ENCODE measurements at regions not wholly inside any gene's neighbourhood (a gene's known extent, or its start where the extent isn't known, plus 50 kb on each side); places are given as distances from the start of the nearest gene placed in this dataset.

DNA sequence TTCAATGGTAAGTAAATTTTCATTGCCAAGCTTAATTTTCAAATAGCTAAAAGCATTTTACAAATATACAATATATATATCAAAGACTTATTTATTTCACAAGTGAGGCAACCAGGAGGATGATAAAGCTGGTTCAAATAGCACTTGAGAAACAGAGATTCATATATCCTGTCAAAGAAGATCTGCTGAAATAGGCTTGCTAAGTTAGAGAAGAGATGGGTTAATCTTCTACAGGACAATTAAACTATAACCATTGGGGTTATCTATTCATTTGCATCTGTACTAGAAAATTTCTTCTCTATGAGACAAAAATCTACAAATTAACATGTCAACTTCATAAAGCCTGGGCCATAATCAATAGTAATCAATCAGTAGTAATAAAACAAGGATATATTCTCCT is 637.7 kb upstream of the UBE2E2 start:
- TF ChIP-seq, protein P1, sequence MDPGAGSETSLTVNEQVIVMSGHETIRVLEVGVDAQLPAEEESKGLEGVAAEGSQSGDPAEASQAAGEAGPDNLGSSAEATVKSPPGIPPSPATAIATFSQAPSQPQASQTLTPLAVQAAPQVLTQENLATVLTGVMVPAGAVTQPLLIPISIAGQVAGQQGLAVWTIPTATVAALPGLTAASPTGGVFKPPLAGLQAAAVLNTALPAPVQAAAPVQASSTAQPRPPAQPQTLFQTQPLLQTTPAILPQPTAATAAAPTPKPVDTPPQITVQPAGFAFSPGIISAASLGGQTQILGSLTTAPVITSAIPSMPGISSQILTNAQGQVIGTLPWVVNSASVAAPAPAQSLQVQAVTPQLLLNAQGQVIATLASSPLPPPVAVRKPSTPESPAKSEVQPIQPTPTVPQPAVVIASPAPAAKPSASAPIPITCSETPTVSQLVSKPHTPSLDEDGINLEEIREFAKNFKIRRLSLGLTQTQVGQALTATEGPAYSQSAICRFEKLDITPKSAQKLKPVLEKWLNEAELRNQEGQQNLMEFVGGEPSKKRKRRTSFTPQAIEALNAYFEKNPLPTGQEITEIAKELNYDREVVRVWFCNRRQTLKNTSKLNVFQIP (CRISPR knock-in tag; IDR thresholded peaks at IDR 0.05; ENCODE audit: borderline replicate concordance, low read depth) = no peak
- TF ChIP-seq ZNF565 (CRISPR knock-in tag; conservative IDR thresholded peaks at IDR 0.05; ENCODE audit: low read depth) = no peak
- TF ChIP-seq, protein P2, sequence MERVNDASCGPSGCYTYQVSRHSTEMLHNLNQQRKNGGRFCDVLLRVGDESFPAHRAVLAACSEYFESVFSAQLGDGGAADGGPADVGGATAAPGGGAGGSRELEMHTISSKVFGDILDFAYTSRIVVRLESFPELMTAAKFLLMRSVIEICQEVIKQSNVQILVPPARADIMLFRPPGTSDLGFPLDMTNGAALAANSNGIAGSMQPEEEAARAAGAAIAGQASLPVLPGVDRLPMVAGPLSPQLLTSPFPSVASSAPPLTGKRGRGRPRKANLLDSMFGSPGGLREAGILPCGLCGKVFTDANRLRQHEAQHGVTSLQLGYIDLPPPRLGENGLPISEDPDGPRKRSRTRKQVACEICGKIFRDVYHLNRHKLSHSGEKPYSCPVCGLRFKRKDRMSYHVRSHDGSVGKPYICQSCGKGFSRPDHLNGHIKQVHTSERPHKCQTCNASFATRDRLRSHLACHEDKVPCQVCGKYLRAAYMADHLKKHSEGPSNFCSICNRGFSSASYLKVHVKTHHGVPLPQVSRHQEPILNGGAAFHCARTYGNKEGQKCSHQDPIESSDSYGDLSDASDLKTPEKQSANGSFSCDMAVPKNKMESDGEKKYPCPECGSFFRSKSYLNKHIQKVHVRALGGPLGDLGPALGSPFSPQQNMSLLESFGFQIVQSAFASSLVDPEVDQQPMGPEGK (CRISPR knock-in tag; IDR thresholded peaks at IDR 0.05; ENCODE audit: borderline replicate concordance) = no peak
- TF ChIP-seq, protein P3, sequence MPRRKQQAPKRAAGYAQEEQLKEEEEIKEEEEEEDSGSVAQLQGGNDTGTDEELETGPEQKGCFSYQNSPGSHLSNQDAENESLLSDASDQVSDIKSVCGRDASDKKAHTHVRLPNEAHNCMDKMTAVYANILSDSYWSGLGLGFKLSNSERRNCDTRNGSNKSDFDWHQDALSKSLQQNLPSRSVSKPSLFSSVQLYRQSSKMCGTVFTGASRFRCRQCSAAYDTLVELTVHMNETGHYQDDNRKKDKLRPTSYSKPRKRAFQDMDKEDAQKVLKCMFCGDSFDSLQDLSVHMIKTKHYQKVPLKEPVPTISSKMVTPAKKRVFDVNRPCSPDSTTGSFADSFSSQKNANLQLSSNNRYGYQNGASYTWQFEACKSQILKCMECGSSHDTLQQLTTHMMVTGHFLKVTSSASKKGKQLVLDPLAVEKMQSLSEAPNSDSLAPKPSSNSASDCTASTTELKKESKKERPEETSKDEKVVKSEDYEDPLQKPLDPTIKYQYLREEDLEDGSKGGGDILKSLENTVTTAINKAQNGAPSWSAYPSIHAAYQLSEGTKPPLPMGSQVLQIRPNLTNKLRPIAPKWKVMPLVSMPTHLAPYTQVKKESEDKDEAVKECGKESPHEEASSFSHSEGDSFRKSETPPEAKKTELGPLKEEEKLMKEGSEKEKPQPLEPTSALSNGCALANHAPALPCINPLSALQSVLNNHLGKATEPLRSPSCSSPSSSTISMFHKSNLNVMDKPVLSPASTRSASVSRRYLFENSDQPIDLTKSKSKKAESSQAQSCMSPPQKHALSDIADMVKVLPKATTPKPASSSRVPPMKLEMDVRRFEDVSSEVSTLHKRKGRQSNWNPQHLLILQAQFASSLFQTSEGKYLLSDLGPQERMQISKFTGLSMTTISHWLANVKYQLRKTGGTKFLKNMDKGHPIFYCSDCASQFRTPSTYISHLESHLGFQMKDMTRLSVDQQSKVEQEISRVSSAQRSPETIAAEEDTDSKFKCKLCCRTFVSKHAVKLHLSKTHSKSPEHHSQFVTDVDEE (CRISPR knock-in tag; IDR thresholded peaks at IDR 0.05) = no peak
- no peak for ATAC-seq

DNA sequence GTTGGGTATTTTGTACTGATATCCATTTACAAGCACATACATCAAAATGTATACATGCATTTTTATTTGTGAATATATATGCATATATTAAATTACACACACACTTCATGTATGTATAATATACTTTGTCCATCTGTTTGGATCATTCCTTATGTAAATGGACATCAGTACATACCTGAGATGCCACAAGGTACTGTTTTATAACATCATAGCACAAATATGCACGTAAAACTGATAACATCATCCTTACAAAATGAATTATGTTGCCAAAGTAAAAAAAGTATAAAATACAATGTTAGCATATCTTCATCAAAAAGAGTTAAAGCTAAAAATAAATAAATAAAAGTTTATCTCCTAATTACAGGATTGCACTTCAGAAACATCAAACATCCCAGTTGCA is 634.8 kb upstream of the UBE2E2 start:
- no peak for ATAC-seq
- TF ChIP-seq ISL1 (CRISPR knock-in tag; IDR thresholded peaks at IDR 0.05) (peak; percentile 50), SNAI2 (CRISPR knock-in tag; IDR thresholded peaks at IDR 0.05) (no peak)

DNA sequence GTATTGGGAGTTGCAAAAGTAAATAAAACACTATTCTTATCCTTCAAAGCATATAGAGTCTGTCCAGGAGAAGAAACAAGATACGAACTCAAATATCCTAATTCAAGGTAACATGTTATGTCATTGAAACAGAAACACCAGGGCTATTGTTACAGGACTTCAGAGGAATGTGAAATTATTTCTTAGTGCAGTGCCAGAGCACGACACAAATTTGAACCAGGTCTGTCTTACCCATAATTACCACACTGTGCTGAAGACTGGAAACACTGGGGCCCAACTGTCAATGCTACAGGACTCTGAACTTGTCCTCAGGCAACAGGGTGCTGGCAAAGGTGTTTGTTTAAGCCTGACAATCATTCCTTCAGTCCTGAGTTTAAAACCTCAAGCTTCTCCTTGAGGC is 633.6 kb upstream of the UBE2E2 start:
- no peak for ATAC-seq
- TF ChIP-seq ZNF565 (CRISPR knock-in tag; conservative IDR thresholded peaks at IDR 0.05; ENCODE audit: low read depth) = no peak
- TF ChIP-seq, protein P1 (CRISPR knock-in tag; IDR thresholded peaks at IDR 0.05; ENCODE audit: borderline replicate concordance, low read depth) = no peak
- TF ChIP-seq ARNTL (CRISPR knock-in tag; IDR thresholded peaks at IDR 0.05; ENCODE audit: borderline replicate concordance, low read depth) = no peak
- no peak for TF ChIP-seq ISL1 (CRISPR knock-in tag; IDR thresholded peaks at IDR 0.05)
- no peak for TF ChIP-seq CSDC2 (CRISPR knock-in tag; IDR thresholded peaks at IDR 0.05)
- no peak for TF ChIP-seq TCF4 (CRISPR knock-in tag; IDR thresholded peaks at IDR 0.05; ENCODE audit: borderline replicate concordance)
- no peak for TF ChIP-seq ZC3H10 (CRISPR knock-in tag; IDR thresholded peaks at IDR 0.05)
- no peak for TF ChIP-seq BACH2 (CRISPR knock-in tag; IDR thresholded peaks at IDR 0.05; ENCODE audit: borderline replicate concordance)
- no peak for TF ChIP-seq OSR1 (CRISPR knock-in tag; IDR thresholded peaks at IDR 0.05)
- TF ChIP-seq, protein P4, sequence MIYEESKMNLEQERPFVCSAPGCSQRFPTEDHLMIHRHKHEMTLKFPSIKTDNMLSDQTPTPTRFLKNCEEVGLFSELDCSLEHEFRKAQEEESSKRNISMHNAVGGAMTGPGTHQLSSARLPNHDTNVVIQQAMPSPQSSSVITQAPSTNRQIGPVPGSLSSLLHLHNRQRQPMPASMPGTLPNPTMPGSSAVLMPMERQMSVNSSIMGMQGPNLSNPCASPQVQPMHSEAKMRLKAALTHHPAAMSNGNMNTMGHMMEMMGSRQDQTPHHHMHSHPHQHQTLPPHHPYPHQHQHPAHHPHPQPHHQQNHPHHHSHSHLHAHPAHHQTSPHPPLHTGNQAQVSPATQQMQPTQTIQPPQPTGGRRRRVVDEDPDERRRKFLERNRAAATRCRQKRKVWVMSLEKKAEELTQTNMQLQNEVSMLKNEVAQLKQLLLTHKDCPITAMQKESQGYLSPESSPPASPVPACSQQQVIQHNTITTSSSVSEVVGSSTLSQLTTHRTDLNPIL (CRISPR knock-in tag; IDR thresholded peaks at IDR 0.05; ENCODE audit: low read depth) = no peak

DNA sequence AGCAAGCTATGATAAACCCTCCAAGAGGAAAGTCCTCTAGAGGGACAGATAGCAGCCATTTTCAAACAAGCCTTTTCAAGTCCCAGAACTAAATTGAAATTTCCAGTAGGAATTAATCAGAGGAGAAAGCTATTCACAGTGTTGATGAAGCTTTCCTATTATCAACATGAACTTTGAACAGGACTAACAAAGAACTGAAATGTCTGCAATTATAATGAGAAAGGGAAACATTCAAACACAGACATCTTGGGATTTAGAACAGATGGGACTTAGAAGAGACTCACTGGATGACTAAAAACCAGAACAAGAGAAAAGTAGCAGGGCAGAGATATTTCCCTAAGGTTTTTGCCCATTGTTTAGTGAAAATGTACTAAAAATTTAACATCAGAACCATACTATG is 622.1 kb upstream of the UBE2E2 start:
- no peak for ATAC-seq
- no peak for TF ChIP-seq BACH2 (CRISPR knock-in tag; IDR thresholded peaks at IDR 0.05; ENCODE audit: borderline replicate concordance)
- no peak for TF ChIP-seq ZC3H10 (CRISPR knock-in tag; IDR thresholded peaks at IDR 0.05)
- TF ChIP-seq, protein P2 (CRISPR knock-in tag; IDR thresholded peaks at IDR 0.05; ENCODE audit: borderline replicate concordance) = no peak
- TF ChIP-seq, protein P5, sequence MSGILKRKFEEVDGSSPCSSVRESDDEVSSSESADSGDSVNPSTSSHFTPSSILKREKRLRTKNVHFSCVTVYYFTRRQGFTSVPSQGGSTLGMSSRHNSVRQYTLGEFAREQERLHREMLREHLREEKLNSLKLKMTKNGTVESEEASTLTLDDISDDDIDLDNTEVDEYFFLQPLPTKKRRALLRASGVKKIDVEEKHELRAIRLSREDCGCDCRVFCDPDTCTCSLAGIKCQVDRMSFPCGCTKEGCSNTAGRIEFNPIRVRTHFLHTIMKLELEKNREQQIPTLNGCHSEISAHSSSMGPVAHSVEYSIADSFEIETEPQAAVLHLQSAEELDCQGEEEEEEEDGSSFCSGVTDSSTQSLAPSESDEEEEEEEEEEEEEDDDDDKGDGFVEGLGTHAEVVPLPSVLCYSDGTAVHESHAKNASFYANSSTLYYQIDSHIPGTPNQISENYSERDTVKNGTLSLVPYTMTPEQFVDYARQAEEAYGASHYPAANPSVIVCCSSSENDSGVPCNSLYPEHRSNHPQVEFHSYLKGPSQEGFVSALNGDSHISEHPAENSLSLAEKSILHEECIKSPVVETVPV (CRISPR knock-in tag; IDR thresholded peaks at IDR 0.05) = no peak
- TF ChIP-seq ZNF565 (CRISPR knock-in tag; conservative IDR thresholded peaks at IDR 0.05; ENCODE audit: low read depth) = no peak
- TF ChIP-seq RARB (CRISPR knock-in tag; IDR thresholded peaks at IDR 0.05) = no peak
- no peak for TF ChIP-seq SNAI2 (CRISPR knock-in tag; IDR thresholded peaks at IDR 0.05)
- no peak for TF ChIP-seq ZFP3 (CRISPR knock-in tag; IDR thresholded peaks at IDR 0.05)
- TF ChIP-seq ZFP30 (CRISPR knock-in tag; IDR thresholded peaks at IDR 0.05) = no peak
- TF ChIP-seq CSDC2 (CRISPR knock-in tag; IDR thresholded peaks at IDR 0.05) = no peak
- TF ChIP-seq, protein P3 (CRISPR knock-in tag; IDR thresholded peaks at IDR 0.05) = no peak
- TF ChIP-seq OSR1 (CRISPR knock-in tag; IDR thresholded peaks at IDR 0.05) = no peak
- no peak for TF ChIP-seq ISL1 (CRISPR knock-in tag; IDR thresholded peaks at IDR 0.05)
- no peak for TF ChIP-seq ARNTL (CRISPR knock-in tag; IDR thresholded peaks at IDR 0.05; ENCODE audit: borderline replicate concordance, low read depth)

Measured in SK-N-SH treated with all-trans-retinoic acid at 6 μM for 48 hours (cell line).